GM10248 (cell line): ENCODE measurements at regions not wholly inside any gene's neighbourhood (a gene's known extent, or its start where the extent isn't known, plus 50 kb on each side); places are given as distances from the start of the nearest gene placed in this dataset.

Experiments used
- CTCF ChIA-PET: fragments of 300-600 bp; sonication (Branson Sonifier 250); formaldehyde crosslinking; extraction: SDS; loops from one replicate; lab custom pipeline; 2021; ENCODE audit warnings: antibody characterized with exemption; lab: Yijun Ruan, JAX
- POLR2A ChIA-PET: fragments of 350-650 bp; sonication (Branson Sonifier 250); formaldehyde crosslinking; extraction: SDS; loops from one replicate; lab custom pipeline; 2020; ENCODE audit warnings: antibody characterized with exemption; lab: Yijun Ruan, JAX
- DNase-seq: peaks from one replicate; pipeline ENCODE4 v3.0.0; 2012; ENCODE audit errors: extremely low spot score
- CTCF ChIP-seq: IDR thresholded peaks from 2 replicates; pipeline ENCODE4 v1.5.1; 2012; ENCODE audit warnings: mild to moderate bottlenecking, low read depth; ENCODE audit errors: extremely low read depth, missing control alignments, control extremely low read depth

- DNase-seq: no peak
- CTCF ChIA-PET: interaction anchor here (1.3 kb wide), 1 partner anchor 532 kb away, joined by 3 read pairs; no protein-coding TSS in a partner anchor
- POLR2A ChIA-PET: no interaction called here
- no peak for TF ChIP-seq CTCF
These were observed 283.2 kb upstream of the FOXQ1 start for GRCh38 chr6:1028723-1029122.

- CTCF ChIA-PET: interaction anchor here (1.3 kb wide), 1 partner anchor 533 kb away, joined by 3 read pairs; no protein-coding TSS in a partner anchor
- no peak for DNase-seq
- TF ChIP-seq CTCF: no peak
- POLR2A ChIA-PET: no interaction called here
These were observed 283.9 kb upstream of the FOXQ1 start for GRCh38 chr6:1027795-1028569.

GRCh38 chr6:1027109-1027794 is 284.6 kb upstream of the FOXQ1 start:
- TF ChIP-seq CTCF: no peak
- no peak for DNase-seq
- ChIA-PET POLR2A (no interaction called here), CTCF (interaction anchor here (1.3 to 1.8 kb wide), 2 partner anchors 19 to 534 kb away, joined by 3 to 4 read pairs; no protein-coding TSS in a partner anchor)

GRCh38 chr6:1025821-1026220 is 286.1 kb upstream of the FOXQ1 start:
- CTCF ChIA-PET: interaction anchor here (1.8 kb wide), 1 partner anchor 18 kb away, joined by 4 read pairs; no protein-coding TSS in a partner anchor
- TF ChIP-seq CTCF: no peak
- no peak for DNase-seq
- POLR2A ChIA-PET: no interaction called here

GRCh38 chr6:1024587-1024986 is 287.3 kb upstream of the FOXQ1 start:
- POLR2A ChIA-PET: no interaction called here
- CTCF ChIA-PET: no interaction called here
- DNase-seq: no peak
- TF ChIP-seq CTCF: no peak

GRCh38 chr6:1024161-1024560 is 287.7 kb upstream of the FOXQ1 start:
- ChIA-PET POLR2A (no interaction called here), CTCF (no interaction called here)

More at GRCh38 chr6:1024161-1024560, 287.7 kb upstream of the FOXQ1 start:
- no peak for DNase-seq
- no peak for TF ChIP-seq CTCF
